Activated CD4-positive, alpha-beta T cell treated with anti-CD3 and anti-CD28 coated beads for 36 hours (primary cell): ENCODE measurements at regions not wholly inside any gene's neighbourhood (a gene's known extent, or its start where the extent isn't known, plus 50 kb on each side); places are given as distances from the start of the nearest gene placed in this dataset.

Source experiments
- ATAC-seq: fragments of 200-7000 bp; cut with Tn5 transposase; one replicate; pipeline ENCODE4 v1.10.0; 2021; ENCODE audit warnings: mild to moderate bottlenecking, moderate library complexity
- CTCF ChIA-PET: fragments of 350-600 bp; sonication (Branson Sonifier 250); formaldehyde crosslinking; loops from one replicate; lab custom pipeline; 2021; ENCODE audit warnings: antibody characterized with exemption; lab: Charles Lee
- POLR2A ChIA-PET: fragments of 350-600 bp; sonication (Branson Sonifier 250); formaldehyde crosslinking; loops from one replicate; lab custom pipeline; 2021; ENCODE audit warnings: antibody characterized with exemption, inconsistent platforms; lab: Charles Lee
- DNase-seq: peaks from one replicate; pipeline ENCODE4 v3.0.0-alpha.2; 2020
- H3K27ac Mint-ChIP-seq: one replicate; pipeline ENCODE4 v1.8.0; 2021; ENCODE audit warnings: mixed read lengths
- H3K27me3 Mint-ChIP-seq: one replicate; pipeline ENCODE4 v1.8.0; 2021; ENCODE audit warnings: mixed read lengths
- H3K36me3 Mint-ChIP-seq: one replicate; pipeline ENCODE4 v1.8.0; 2021; ENCODE audit warnings: low read depth, mixed read lengths
- H3K4me1 Mint-ChIP-seq: one replicate; pipeline ENCODE4 v1.8.0; 2021; ENCODE audit warnings: mixed read lengths
- H3K4me3 Mint-ChIP-seq: one replicate; pipeline ENCODE4 v1.8.0; 2021; ENCODE audit warnings: mild to moderate bottlenecking, moderate library complexity, mixed read lengths
- H3K9me3 Mint-ChIP-seq: one replicate; pipeline ENCODE4 v1.8.0; 2021; ENCODE audit warnings: low read depth, mixed read lengths
- intact Hi-C, 2 experiments: fragments of 100-400 bp; cut with DNase I in 1 of 2; cut with micrococcal nuclease in 1 of 2; formaldehyde crosslinking; loops; one replicate each; pipeline versions ENCODE4 v1.14.2 to v1.15.1; 2022 to 2024; cut with DNase I, micrococcal nuclease

- CTCF ChIA-PET, result interaction anchor here (0.5 to 1.1 kb wide), 4 partner anchors 59 to 204 kb away, joined by 3 to 4 read pairs (median 3); no protein-coding TSS in a partner anchor
- H3K27ac Mint-ChIP-seq, result no peak overlapping the region
Observed at GRCh38 chr17:77489239-77489892, 348.6 kb downstream of the SEC14L1 start.

DNA sequence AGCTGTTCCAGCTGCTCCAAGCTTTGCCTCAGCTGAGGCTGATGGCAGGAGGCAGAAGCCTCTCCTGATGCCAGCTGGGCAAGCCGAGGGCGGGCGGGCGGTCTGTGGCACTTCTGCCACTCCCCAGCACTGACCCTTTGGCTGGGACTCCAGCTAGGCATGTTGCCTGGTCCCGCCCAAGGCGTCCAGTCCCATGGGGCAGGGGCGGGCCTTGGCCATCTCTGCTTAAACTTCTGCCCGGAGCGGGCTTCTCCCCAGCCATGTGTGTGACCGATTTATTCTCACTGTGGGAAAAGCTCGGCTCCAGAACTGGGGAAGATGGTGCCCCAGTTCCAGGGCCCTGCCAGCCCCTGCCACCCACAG is 349.1 kb downstream of the SEC14L1 start:
- ChIA-PET CTCF (interaction anchor here (1.0 to 1.1 kb wide), 3 partner anchors 59 to 160 kb away, joined by 3 to 4 read pairs (median 3); no protein-coding TSS in a partner anchor), POLR2A (interaction anchor here (0.5 kb wide), 1 partner anchor 163 kb away, joined by 3 read pairs; no protein-coding TSS in a partner anchor)
- H3K36me3 Mint-ChIP-seq, result peaks cover 42% of the 10 kb centered on the region
- intact Hi-C loops, result loop anchor here in 1 of 2 experiments (5.0 kb wide), 1 partner anchor 33 kb away; no protein-coding TSS in a partner anchor
- DNase-seq (no peak), ATAC-seq (no peak)
- H3K4me1 Mint-ChIP-seq, result peaks cover 6% of the 10 kb centered on the region
- no peak overlapping the region for H3K27ac Mint-ChIP-seq
- no peaks in the 10 kb centered on the region for H3K27me3 Mint-ChIP-seq
- H3K9me3 Mint-ChIP-seq, result no peaks in the 10 kb centered on the region
- no peak overlapping the region for H3K4me3 Mint-ChIP-seq

More at GRCh38 chr17:77489239-77489892, 348.6 kb downstream of the SEC14L1 start:
- intact Hi-C loops, result no loop called here
- no peak overlapping the region for H3K4me3 Mint-ChIP-seq
- H3K27me3 Mint-ChIP-seq, result no peaks in the 10 kb centered on the region
- peaks cover 42% of the 10 kb centered on the region for H3K36me3 Mint-ChIP-seq
- DNase-seq (no peak), ATAC-seq (no peak)
- POLR2A ChIA-PET, result no interaction called here
- H3K4me1 Mint-ChIP-seq, result peaks cover 4% of the 10 kb centered on the region
- H3K9me3 Mint-ChIP-seq, result no peaks in the 10 kb centered on the region

- Mint-ChIP-seq H3K36me3 (peaks cover 47% of the 10 kb centered on the region), H3K4me1 (peaks cover 9% of the 10 kb centered on the region), H3K4me3 (no peak overlapping the region), H3K27ac (no peak overlapping the region), H3K27me3 (no peaks in the 10 kb centered on the region), H3K9me3 (no peaks in the 10 kb centered on the region)
- POLR2A ChIA-PET, result interaction anchor here (0.5 kb wide), 1 partner anchor 163 kb away, joined by 3 read pairs; no protein-coding TSS in a partner anchor
- ATAC-seq (no peak), DNase-seq (no peak)
- intact Hi-C loops, result loop anchor here in 1 of 2 experiments (5.0 kb wide), 1 partner anchor 33 kb away; no protein-coding TSS in a partner anchor
- CTCF ChIA-PET, result interaction anchor here (1.0 to 1.1 kb wide), 3 partner anchors 60 to 160 kb away, joined by 3 to 4 read pairs (median 3); no protein-coding TSS in a partner anchor
Observed at GRCh38 chr17:77490361-77491183, 349.8 kb downstream of the SEC14L1 start.

DNA sequence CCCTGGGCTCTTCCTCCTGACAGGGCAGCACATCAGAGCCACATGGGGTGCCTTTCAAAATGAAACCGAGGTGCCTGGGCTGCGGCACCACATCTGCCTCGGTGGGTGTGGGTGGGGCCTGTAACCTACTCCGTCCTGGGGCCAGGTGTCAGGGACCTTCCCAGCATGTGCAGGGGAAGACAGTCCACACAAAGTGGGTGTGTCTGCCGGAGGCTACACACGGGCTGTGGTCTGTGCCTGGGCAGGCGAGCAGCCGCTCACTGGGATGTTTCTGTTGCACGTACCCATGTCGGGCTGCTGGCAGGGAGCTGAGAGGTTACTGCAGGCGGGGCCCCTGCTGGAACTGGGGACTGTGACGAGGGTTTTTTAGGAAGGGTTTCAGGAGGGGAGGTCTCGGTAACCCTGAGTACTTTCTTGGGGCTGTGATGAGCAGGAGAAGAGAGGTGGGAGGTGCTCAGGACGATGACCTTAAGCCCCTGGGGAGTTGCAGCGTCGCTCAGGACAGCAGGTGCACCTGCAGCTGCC is 351.2 kb downstream of the SEC14L1 start:
- intact Hi-C loops, result loop anchor here in 1 of 2 experiments (5.0 kb wide), 1 partner anchor 35 kb away; no protein-coding TSS in a partner anchor
- no peak for DNase-seq
- ChIA-PET CTCF (interaction anchor here (0.7 kb wide), 2 partner anchors 92 to 154 kb away, joined by 3 to 4 read pairs; no protein-coding TSS in a partner anchor), POLR2A (interaction anchor here (0.6 kb wide), 1 partner anchor 140 kb away, joined by 4 read pairs; no protein-coding TSS in a partner anchor)
- peak; percentile 24 for ATAC-seq
- H3K27me3 Mint-ChIP-seq, result no peaks in the 10 kb centered on the region
- H3K27ac Mint-ChIP-seq, result no peak overlapping the region
- no peak overlapping the region for H3K4me3 Mint-ChIP-seq
- H3K9me3 Mint-ChIP-seq, result no peaks in the 10 kb centered on the region
- H3K36me3 Mint-ChIP-seq, result peaks cover 39% of the 10 kb centered on the region
- peaks cover 4% of the 10 kb centered on the region for H3K4me1 Mint-ChIP-seq

DNA sequence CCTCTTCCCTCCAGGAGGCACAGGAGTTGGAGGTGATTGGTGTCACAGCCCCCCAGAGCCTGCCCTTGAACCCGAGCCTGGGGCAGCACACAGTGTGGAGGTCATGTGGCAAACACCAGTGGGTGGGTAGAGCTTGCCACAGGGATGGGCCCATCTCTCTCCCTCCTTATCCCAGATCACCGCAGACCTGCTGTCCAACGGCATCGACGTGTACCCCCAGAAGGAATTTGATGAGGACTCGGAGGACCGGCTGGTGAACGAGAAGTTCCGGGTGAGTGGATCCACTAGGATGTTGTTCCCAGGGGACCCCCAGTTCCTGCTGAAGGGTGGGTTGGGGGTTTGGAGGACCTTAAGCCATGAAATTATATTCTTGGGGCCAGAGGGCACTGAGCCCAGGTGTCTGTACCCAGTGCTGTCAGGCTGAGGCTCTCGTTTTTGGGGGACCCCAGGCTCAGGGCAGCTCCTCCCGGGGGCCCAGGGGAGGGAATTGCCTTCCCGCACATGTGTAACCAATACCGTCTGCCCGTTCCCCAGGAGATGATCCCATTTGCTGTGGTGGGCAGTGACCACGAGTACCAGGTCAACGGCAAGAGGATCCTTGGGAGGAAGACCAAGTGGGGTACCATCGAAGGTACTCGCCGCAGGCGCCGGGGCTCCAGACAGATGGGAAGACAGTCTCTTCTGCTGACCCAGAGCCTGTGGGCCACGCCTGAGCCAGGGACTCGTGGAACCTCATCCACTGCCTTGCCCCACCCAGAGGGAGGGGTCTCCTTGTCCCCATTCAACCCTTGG is 351.9 kb downstream of the SEC14L1 start:
- no peaks in the 10 kb centered on the region for H3K9me3 Mint-ChIP-seq
- H3K4me3 Mint-ChIP-seq, result no peak overlapping the region
- no peak overlapping the region for H3K27ac Mint-ChIP-seq
- H3K36me3 Mint-ChIP-seq, result peaks cover 35% of the 10 kb centered on the region
- intact Hi-C loops, result loop anchor here in 1 of 2 experiments (5.0 kb wide), 1 partner anchor 35 kb away; no protein-coding TSS in a partner anchor
- no peaks in the 10 kb centered on the region for H3K27me3 Mint-ChIP-seq
- ChIA-PET CTCF (interaction anchor here (0.6 to 1.1 kb wide), 5 partner anchors 62 to 212 kb away, joined by 3 to 5 read pairs (median 4); no protein-coding TSS in a partner anchor), POLR2A (interaction anchor here (1.1 kb wide), 1 partner anchor 52 kb away, joined by 5 read pairs; no protein-coding TSS in a partner anchor)
- peak; percentile 8 for DNase-seq
- peaks cover 4% of the 10 kb centered on the region for H3K4me1 Mint-ChIP-seq
- no peak for ATAC-seq

GRCh38 chr17:77493238-77493820 is 352.6 kb downstream of the SEC14L1 start:
- ChIA-PET CTCF (interaction anchor here (0.6 to 1.1 kb wide), 3 partner anchors 63 to 212 kb away, joined by 3 to 5 read pairs (median 4); no protein-coding TSS in a partner anchor), POLR2A (interaction anchor here (0.6 to 1.1 kb wide), 2 partner anchors 52 to 180 kb away, joined by 3 to 5 read pairs; no protein-coding TSS in a partner anchor)
- ATAC-seq (no peak), DNase-seq (no peak)
- Mint-ChIP-seq H3K4me3 (no peak overlapping the region), H3K36me3 (peaks cover 32% of the 10 kb centered on the region), H3K9me3 (no peaks in the 10 kb centered on the region), H3K4me1 (peaks cover 4% of the 10 kb centered on the region), H3K27ac (no peak overlapping the region), H3K27me3 (no peaks in the 10 kb centered on the region)
- intact Hi-C loops, result loop anchor here in 1 of 2 experiments (5.0 kb wide), 1 partner anchor 36 kb away; no protein-coding TSS in a partner anchor

DNA sequence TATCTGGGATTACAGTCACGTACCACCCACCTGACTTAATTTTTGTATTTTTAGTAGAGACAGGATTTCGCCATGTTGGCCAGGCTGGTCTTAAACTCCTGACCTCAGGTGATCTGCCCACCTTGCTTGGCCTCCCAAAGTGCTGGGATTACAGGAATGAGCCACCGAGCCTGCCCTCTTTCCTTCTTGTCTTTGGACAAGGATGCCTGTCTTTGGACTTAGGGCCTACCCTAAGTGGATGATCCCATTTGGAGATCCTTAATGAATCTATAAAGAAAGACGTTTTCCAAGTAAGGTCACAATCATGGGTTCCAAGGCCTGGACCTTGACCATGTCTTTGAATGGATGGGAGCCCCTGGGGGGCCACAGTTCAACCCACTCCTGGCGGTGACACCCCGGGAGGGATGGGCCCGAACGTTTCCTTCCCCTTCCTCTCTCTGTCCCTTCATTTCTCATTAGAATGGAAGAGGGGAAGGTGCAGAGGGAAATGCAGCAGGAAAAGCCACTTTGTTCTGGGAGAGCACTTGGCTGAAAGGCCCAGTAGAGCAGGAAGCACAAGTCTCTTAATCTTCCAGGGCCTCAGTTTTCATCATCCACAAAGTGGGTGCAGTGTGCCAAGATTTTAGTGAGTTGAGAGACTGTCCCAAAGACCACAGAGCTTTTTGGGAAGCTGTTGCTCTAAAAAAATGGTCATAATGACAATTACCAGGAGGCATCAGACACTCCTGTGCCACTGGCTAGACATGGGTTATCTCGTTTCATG is 353.3 kb downstream of the SEC14L1 start:
- peaks cover 4% of the 10 kb centered on the region for H3K4me1 Mint-ChIP-seq
- POLR2A ChIA-PET, result interaction anchor here (1.1 kb wide), 2 partner anchors 34 to 53 kb away, joined by 4 to 5 read pairs; no protein-coding TSS in a partner anchor

DNA sequence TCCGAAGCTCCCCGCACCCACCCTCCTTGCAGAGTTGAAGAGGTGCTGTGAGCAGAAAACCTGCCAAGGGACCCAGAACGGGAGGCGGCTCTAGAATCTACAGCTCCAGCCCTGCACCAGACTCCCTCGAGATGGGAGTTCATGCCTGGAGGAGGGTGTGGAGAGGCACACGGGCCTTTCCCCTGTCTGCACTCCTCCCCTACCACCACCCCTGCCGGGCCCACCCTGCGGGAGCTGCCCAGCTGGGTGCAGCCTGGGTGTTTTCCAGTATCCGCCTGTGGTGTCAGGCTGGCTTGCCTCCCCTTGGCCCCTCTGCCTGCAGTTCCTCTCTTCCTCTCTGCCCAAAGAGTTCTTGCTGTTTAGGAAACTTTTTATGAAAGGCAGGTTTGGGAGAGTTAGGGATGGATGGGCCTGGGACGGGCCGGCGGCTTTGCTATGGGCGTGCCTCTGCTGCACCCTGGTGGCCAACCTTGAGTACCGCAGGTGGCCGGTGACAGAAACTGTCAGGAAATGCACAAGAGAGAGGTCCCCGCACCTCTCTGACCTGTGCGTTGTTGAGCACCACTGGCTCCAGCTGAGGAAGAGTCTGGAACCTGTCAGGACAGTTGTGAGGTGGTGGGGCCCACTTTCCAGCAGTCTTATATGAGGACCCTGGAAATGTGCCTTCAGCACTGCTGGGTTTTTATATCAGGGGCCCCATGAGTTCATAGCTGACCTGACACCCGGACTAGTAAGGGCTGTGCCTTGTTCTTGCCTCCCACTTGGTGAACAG is 354.1 kb downstream of the SEC14L1 start:
- DNase-seq, result peak; percentile 84
- Mint-ChIP-seq H3K9me3 (no peaks in the 10 kb centered on the region), H3K4me3 (no peak overlapping the region), H3K27me3 (no peaks in the 10 kb centered on the region), H3K27ac (peak overlapping the region; percentile 63), H3K36me3 (peaks cover 31% of the 10 kb centered on the region), H3K4me1 (peaks cover 4% of the 10 kb centered on the region)
- intact Hi-C loops, result loop anchor here (1.0 to 5.0 kb wide), 5 partner anchors 34 to 164 kb away; no protein-coding TSS in a partner anchor
- CTCF ChIA-PET, result interaction anchor here (0.7 to 4.3 kb wide), 34 partner anchors 11 to 170 kb away, joined by 3 to 57 read pairs (median 4); no protein-coding TSS in a partner anchor
- POLR2A ChIA-PET, result interaction anchor here (1.1 kb wide), 1 partner anchor 35 kb away, joined by 4 read pairs; no protein-coding TSS in a partner anchor
- peak; percentile 58 for ATAC-seq

More for the DNA sequence above, 353.3 kb downstream of the SEC14L1 start:
- H3K36me3 Mint-ChIP-seq, result peaks cover 28% of the 10 kb centered on the region
- ATAC-seq (no peak), DNase-seq (no peak)
- H3K27me3 Mint-ChIP-seq, result no peaks in the 10 kb centered on the region
- no peaks in the 10 kb centered on the region for H3K9me3 Mint-ChIP-seq
- no peak overlapping the region for H3K4me3 Mint-ChIP-seq
- CTCF ChIA-PET, result interaction anchor here (0.7 to 4.3 kb wide), 30 partner anchors 11 to 169 kb away, joined by 3 to 57 read pairs (median 4); no protein-coding TSS in a partner anchor
- H3K27ac Mint-ChIP-seq, result no peak overlapping the region
- intact Hi-C loops, result loop anchor here (2.0 to 5.0 kb wide), 2 partner anchors 33 to 37 kb away; no protein-coding TSS in a partner anchor
